Retina (tissue), 1 donor: ENCODE measurements at regions not wholly inside any gene's neighbourhood (a gene's known extent, or its start where the extent isn't known, plus 50 kb on each side); places are given as distances from the start of the nearest gene placed in this dataset.
"Not testable (repeated sequence)": the region's sequence is repeated elsewhere in the genome, so short reads cannot be mapped to it uniquely, and the experiment has no call there.

Experiments used
- DNase-seq: peaks from one replicate; pipeline ENCODE4 v3.0.0-alpha.2; 2016

- not testable (repeated sequence) for DNase-seq
These were observed 952.3 kb upstream of the PCDH20 start for GRCh38 chr13:62367971-62368370.

GRCh38 chr13:62360609-62361008 lies 945.0 kb upstream of the PCDH20 start:
- peak; percentile 50 for DNase-seq

- DNase-seq, result no peak
These were observed 942.9 kb upstream of the PCDH20 start for GRCh38 chr13:62358646-62358932.

GRCh38 chr13:62357887-62358645 lies 942.4 kb upstream of the PCDH20 start:
- peak; percentile 19 for DNase-seq

GRCh38 chr13:62356977-62357376 lies 941.3 kb upstream of the PCDH20 start:
- no peak for DNase-seq

GRCh38 chr13:62337109-62337880 lies 921.6 kb upstream of the PCDH20 start:
- peak; percentile 50 for DNase-seq

GRCh38 chr13:62336507-62336906 lies 920.9 kb upstream of the PCDH20 start:
- DNase-seq, result no peak

- DNase-seq, result no peak
These were observed 917.8 kb upstream of the PCDH20 start for GRCh38 chr13:62333466-62333865.

GRCh38 chr13:62331384-62331783 lies 915.7 kb upstream of the PCDH20 start:
- no peak for DNase-seq

- DNase-seq, result no peak
These were observed 911.7 kb upstream of the PCDH20 start for GRCh38 chr13:62327367-62327766.

- no peak for DNase-seq
These were observed 909.2 kb upstream of the PCDH20 start for GRCh38 chr13:62324842-62325241.

- no peak for DNase-seq
These were observed 906.2 kb upstream of the PCDH20 start for GRCh38 chr13:62321895-62322294.

GRCh38 chr13:62321139-62321538 lies 905.5 kb upstream of the PCDH20 start:
- no peak for DNase-seq

GRCh38 chr13:62320129-62321108 lies 904.8 kb upstream of the PCDH20 start:
- no peak for DNase-seq

GRCh38 chr13:62309904-62310303 lies 894.3 kb upstream of the PCDH20 start:
- no peak for DNase-seq

- no peak for DNase-seq
These were observed 890.1 kb upstream of the PCDH20 start for GRCh38 chr13:62305756-62306155.

- no peak for DNase-seq
These were observed 886.7 kb upstream of the PCDH20 start for GRCh38 chr13:62302341-62302740.

GRCh38 chr13:62299988-62300387 lies 884.3 kb upstream of the PCDH20 start:
- peak; percentile 15 for DNase-seq

GRCh38 chr13:62296812-62297211 lies 881.2 kb upstream of the PCDH20 start:
- no peak for DNase-seq

GRCh38 chr13:62294244-62294643 lies 878.6 kb upstream of the PCDH20 start:
- no peak for DNase-seq

- no peak for DNase-seq
These were observed 877.2 kb upstream of the PCDH20 start for GRCh38 chr13:62292714-62293480.

- DNase-seq, result no peak
These were observed 874.9 kb upstream of the PCDH20 start for GRCh38 chr13:62290542-62290941.

- DNase-seq, result no peak
These were observed 872.1 kb upstream of the PCDH20 start for GRCh38 chr13:62287764-62288163.
